Peyer's patch (tissue), 4 donors: ENCODE measurements at regions not wholly inside any gene's neighbourhood (a gene's known extent, or its start where the extent isn't known, plus 50 kb on each side); places are given as distances from the start of the nearest gene placed in this dataset.
"Not testable (repeated sequence)": the region's sequence is repeated elsewhere in the genome, so short reads cannot be mapped to it uniquely, and the experiment has no call there.

Source experiments
- DNase-seq, 3 donors: peaks; one replicate each; pipeline ENCODE4 v3.0.0-alpha.2; 2017 to 2019
- H3K27ac ChIP-seq, 4 donors: fragments of 200-600 bp; sonication (generic); one replicate each; pipeline ENCODE4 v1.5.1; 2016 to 2019
- H3K27me3 ChIP-seq, 2 donors: fragments of 200-600 bp; sonication (generic); one replicate each; pipeline ENCODE4 v1.5.1; 2019
- H3K36me3 ChIP-seq, 3 donors: fragments of 200-600 bp; sonication (generic); one replicate each; pipeline ENCODE4 v1.5.1; 2016 to 2019
- H3K4me1 ChIP-seq, 4 donors: fragments of 200-600 bp; sonication (generic); one replicate each; pipeline ENCODE4 v1.5.1; 2016 to 2019
- H3K4me3 ChIP-seq, 4 donors: fragments of 200-600 bp; sonication (generic); 1 replicate in 3 of 4; 2 replicates in 1 of 4; pipeline ENCODE4 v1.5.1; 2016 to 2019; ENCODE audit warnings: mild to moderate bottlenecking in 1 of 4
- H3K9me3 ChIP-seq, 4 donors: fragments of 200-600 bp; sonication (generic); one replicate each; pipeline ENCODE4 v1.5.1; 2016 to 2019; ENCODE audit warnings: mild to moderate bottlenecking in 1 of 4
- POLR2A ChIP-seq, 2 donors: fragments of 450-650 bp; IDR thresholded peaks; one replicate each; pipeline ENCODE4 v1.5.1; 2017; ENCODE audit warnings: antibody characterized with exemption in 2 of 2, mild to moderate bottlenecking in 2 of 2, moderate library complexity in 2 of 2
- TF ChIP-seq, protein P1 (sequence below), 6 experiments: fragments of 450-650 bp in 4 of 6; fragments of 200-600 bp in 2 of 6; sonication (generic) in 1 of 6; IDR thresholded peaks; one replicate each; pipeline ENCODE4 v1.5.1; 2017 to 2019; ENCODE audit warnings: antibody characterized with exemption in 6 of 6, mild to moderate bottlenecking in 3 of 6, moderate library complexity in 1 of 6

DNA sequence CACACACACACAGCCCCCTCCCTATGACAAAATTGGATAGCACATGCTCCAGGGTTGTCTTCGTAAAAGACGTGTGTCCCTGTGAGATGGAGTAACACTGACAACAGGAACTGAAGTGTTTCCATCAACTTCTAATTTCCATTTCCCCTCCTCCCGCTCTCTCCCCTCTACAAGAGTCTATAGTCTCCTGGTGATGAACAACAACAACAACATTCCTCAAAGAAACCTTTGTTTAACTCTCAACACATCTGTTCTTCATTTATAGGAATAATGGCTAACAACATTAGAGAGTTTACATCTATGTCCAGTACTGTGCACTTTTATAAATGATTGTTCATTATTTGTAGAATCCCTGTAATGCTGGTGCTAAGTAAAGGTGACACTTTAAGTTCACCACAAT is 205.8 kb upstream of the SSTR4 start:
- Histone ChIP-seq H3K4me3 (no peak overlapping the region), H3K4me1 (no peaks in the 10 kb centered on the region), H3K27me3 (no peaks in the 10 kb centered on the region), H3K9me3 (no peaks in the 10 kb centered on the region), H3K27ac (no peak overlapping the region), H3K36me3 (no peaks in the 10 kb centered on the region)
- DNase-seq: no peak
- TF ChIP-seq, protein P1, sequence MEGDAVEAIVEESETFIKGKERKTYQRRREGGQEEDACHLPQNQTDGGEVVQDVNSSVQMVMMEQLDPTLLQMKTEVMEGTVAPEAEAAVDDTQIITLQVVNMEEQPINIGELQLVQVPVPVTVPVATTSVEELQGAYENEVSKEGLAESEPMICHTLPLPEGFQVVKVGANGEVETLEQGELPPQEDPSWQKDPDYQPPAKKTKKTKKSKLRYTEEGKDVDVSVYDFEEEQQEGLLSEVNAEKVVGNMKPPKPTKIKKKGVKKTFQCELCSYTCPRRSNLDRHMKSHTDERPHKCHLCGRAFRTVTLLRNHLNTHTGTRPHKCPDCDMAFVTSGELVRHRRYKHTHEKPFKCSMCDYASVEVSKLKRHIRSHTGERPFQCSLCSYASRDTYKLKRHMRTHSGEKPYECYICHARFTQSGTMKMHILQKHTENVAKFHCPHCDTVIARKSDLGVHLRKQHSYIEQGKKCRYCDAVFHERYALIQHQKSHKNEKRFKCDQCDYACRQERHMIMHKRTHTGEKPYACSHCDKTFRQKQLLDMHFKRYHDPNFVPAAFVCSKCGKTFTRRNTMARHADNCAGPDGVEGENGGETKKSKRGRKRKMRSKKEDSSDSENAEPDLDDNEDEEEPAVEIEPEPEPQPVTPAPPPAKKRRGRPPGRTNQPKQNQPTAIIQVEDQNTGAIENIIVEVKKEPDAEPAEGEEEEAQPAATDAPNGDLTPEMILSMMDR (IDR thresholded peaks at IDR 0.05): no peak
- TF ChIP-seq POLR2A (IDR thresholded peaks at IDR 0.05): no peak

- H3K4me3 ChIP-seq: no peak overlapping the region
- H3K4me1 ChIP-seq: no peaks in the 10 kb centered on the region
- TF ChIP-seq, protein P1 (IDR thresholded peaks at IDR 0.05): no peak
- no peak for TF ChIP-seq POLR2A (IDR thresholded peaks at IDR 0.05)
- no peak for DNase-seq
- no peaks in the 10 kb centered on the region for H3K9me3 ChIP-seq
- no peak overlapping the region for H3K27ac ChIP-seq
- H3K36me3 ChIP-seq: no peaks in the 10 kb centered on the region
- H3K27me3 ChIP-seq: no peaks in the 10 kb centered on the region
Measured at GRCh38 chr20:22830138-22830537, 205.0 kb upstream of the SSTR4 start.

GRCh38 chr20:22830715-22831114 is 204.4 kb upstream of the SSTR4 start:
- H3K9me3 ChIP-seq, H3K4me1 ChIP-seq, DNase-seq: not testable (repeated sequence)

DNA sequence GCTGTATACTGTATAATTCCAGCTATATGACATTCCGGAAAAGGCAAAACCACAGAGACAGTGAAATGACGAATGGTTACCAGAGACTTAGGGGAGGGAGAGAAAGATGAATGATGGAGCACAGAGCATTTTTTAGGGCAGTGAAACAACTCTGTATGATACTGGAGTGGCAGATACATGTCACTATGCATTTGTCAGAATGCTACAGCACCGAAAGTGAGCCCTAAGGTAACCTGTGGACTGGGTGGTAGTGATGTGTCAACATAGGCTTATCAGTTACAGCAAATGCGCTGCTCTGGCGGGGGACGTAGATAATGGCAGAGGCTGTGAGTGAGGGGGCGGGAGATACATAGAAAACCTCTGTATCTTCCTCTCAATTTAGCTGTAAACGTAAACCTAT is 201.3 kb upstream of the SSTR4 start:
- H3K27ac ChIP-seq: no peak overlapping the region
- TF ChIP-seq, protein P1 (IDR thresholded peaks at IDR 0.05): no peak
- no peak for TF ChIP-seq POLR2A (IDR thresholded peaks at IDR 0.05)
- H3K36me3 ChIP-seq: no peaks in the 10 kb centered on the region
- no peaks in the 10 kb centered on the region for H3K4me1 ChIP-seq
- no peaks in the 10 kb centered on the region for H3K9me3 ChIP-seq
- H3K27me3 ChIP-seq: no peaks in the 10 kb centered on the region
- no peak for DNase-seq
- no peak overlapping the region for H3K4me3 ChIP-seq

More at GRCh38 chr20:22830715-22831114, 204.4 kb upstream of the SSTR4 start:
- not testable (repeated sequence) for H3K27me3 ChIP-seq, H3K36me3 ChIP-seq, H3K4me3 ChIP-seq, H3K27ac ChIP-seq

GRCh38 chr20:22834651-22835256 is 200.4 kb upstream of the SSTR4 start:
- Histone ChIP-seq H3K4me1 (no peaks in the 10 kb centered on the region), H3K27me3 (no peaks in the 10 kb centered on the region), H3K9me3 (no peaks in the 10 kb centered on the region), H3K27ac (no peak overlapping the region), H3K4me3 (no peak overlapping the region), H3K36me3 (no peaks in the 10 kb centered on the region)
- DNase-seq: no peak
- TF ChIP-seq, protein P1 (IDR thresholded peaks at IDR 0.05): no peak

DNA sequence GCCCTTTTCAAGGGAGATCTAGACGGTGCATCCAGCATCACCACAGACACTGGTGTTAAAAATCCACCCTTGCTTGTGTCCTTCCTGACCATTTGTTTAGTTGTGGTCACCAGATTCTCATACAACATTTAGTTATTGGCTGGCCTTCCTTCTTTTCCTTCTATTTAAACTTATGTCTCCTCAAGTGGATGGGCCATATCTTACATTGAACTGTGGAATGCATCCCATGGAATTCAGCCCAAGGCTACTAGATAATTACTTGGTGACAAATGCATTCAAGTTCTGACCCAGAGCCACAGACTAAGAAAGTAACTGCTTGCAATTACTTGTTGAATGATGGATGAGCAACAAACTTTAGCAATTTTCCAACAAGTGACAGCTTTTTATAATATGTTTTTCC is 198.9 kb upstream of the SSTR4 start:
- no peaks in the 10 kb centered on the region for H3K9me3 ChIP-seq
- no peak for TF ChIP-seq POLR2A (IDR thresholded peaks at IDR 0.05)
- TF ChIP-seq, protein P1 (IDR thresholded peaks at IDR 0.05): no peak
- H3K4me3 ChIP-seq: no peak overlapping the region
- H3K27me3 ChIP-seq: no peaks in the 10 kb centered on the region
- no peaks in the 10 kb centered on the region for H3K36me3 ChIP-seq
- H3K27ac ChIP-seq: no peak overlapping the region
- DNase-seq: no peak
- H3K4me1 ChIP-seq: no peaks in the 10 kb centered on the region
